Endothelial cell of umbilical vein (primary cell): ENCODE measurements at regions not wholly inside any gene's neighbourhood (a gene's known extent, or its start where the extent isn't known, plus 50 kb on each side); places are given as distances from the start of the nearest gene placed in this dataset.

Source experiments
- BruUV-seq: library from RNA; stranded (reverse); fragments of 400-500 nt; replicated peaks from 2 replicates; lab custom pipeline; 2021; lab: Mats Ljungman, UMichigan
- CTCF ChIA-PET: fragments of 300-600, 350-600 bp; sonication (Branson Sonifier 250); formaldehyde crosslinking; loops from one replicate; lab custom pipeline; 2021; ENCODE audit warnings: antibody characterized with exemption, inconsistent platforms; lab: Charles Lee
- POLR2A ChIA-PET: fragments of 300-600, 350-600 bp; sonication (Branson Sonifier 250); formaldehyde crosslinking; loops from one replicate; lab custom pipeline; 2021; ENCODE audit warnings: antibody characterized with exemption, inconsistent platforms; lab: Charles Lee
- DNase-seq: peaks from one replicate; pipeline ENCODE4 v3.0.0-alpha.2; 2011; ENCODE audit warnings: low read depth, low spot score
- FAIRE-seq: peaks from 2 replicates; lab custom pipeline; 2011; peaks lifted over from hg19 to GRCh38; lab: Jason Lieb, UNC
- H2AFZ ChIP-seq: 2 replicates; pipeline ENCODE4 v1.6.0; 2012; ENCODE audit warnings: low read depth, low read length, control low read depth, inconsistent platforms
- H3K27ac ChIP-seq: 2 replicates; pipeline ENCODE4 v1.5.1; 2011; ENCODE audit warnings: low read depth, mild to moderate bottlenecking, control low read depth, low read length, moderate library complexity; ENCODE audit not compliant: insufficient read depth
- H3K27me3 ChIP-seq, 2 experiments: 2 replicates each; pipeline versions ENCODE4 v1.6.0 to v1.6.1; 2011; ENCODE audit warnings: low read length in 2 of 2, mixed read lengths in 1 of 2; ENCODE audit not compliant: control insufficient read depth in 2 of 2, insufficient read depth in 2 of 2
- H3K36me3 ChIP-seq, 2 experiments: 2 replicates in 1 of 2; 3 replicates in 1 of 2; pipeline ENCODE4 v1.5.1; 2011; ENCODE audit warnings: low read length in 2 of 2, mild to moderate bottlenecking in 1 of 2, moderate library complexity in 1 of 2; ENCODE audit not compliant: control insufficient read depth in 2 of 2, insufficient read depth in 2 of 2; ENCODE audit errors: extremely low read depth in 1 of 2
- H3K4me1 ChIP-seq: 3 replicates; pipeline ENCODE4 v1.5.1; 2011; ENCODE audit warnings: mild to moderate bottlenecking, low read length; ENCODE audit not compliant: control insufficient read depth, insufficient read depth; ENCODE audit errors: extremely low read depth
- H3K4me2 ChIP-seq: 2 replicates; pipeline ENCODE4 v1.6.1; 2011; ENCODE audit warnings: low read length, control low read depth, mixed read lengths; ENCODE audit not compliant: insufficient read depth
- H3K4me3 ChIP-seq, 3 experiments: fragments of 200-600 bp in 1 of 3; sonication (generic), shearing (Covaris generic) in 1 of 3; replicated peaks in 1 of 3; 2 replicates each; pipeline ENCODE4 v1.5.1; 2011 to 2016; ENCODE audit warnings: control low read depth in 3 of 3, low read length in 3 of 3, mild to moderate bottlenecking in 2 of 3, inconsistent platforms in 1 of 3, low read depth in 1 of 3, moderate library complexity in 1 of 3; ENCODE audit not compliant: insufficient read depth in 1 of 3
- H3K79me2 ChIP-seq: 2 replicates; pipeline ENCODE4 v1.6.0; 2012; ENCODE audit warnings: low read length, inconsistent platforms; ENCODE audit not compliant: control insufficient read depth, insufficient read depth
- H3K9ac ChIP-seq: replicated peaks from 2 replicates; pipeline ENCODE3; 2011; ENCODE audit warnings: low read length, control low read depth; ENCODE audit not compliant: insufficient read depth; ENCODE audit errors: extremely low read depth
- H3K9me1 ChIP-seq: replicated peaks from 3 replicates; pipeline ENCODE4 v1.6.0; 2011; ENCODE audit warnings: mild to moderate bottlenecking, low read length; ENCODE audit not compliant: control insufficient read depth, insufficient read depth; ENCODE audit errors: extremely low read depth
- H3K9me3 ChIP-seq: replicated peaks from 2 replicates; pipeline ENCODE4 v1.5.1; 2012; ENCODE audit warnings: low read length, inconsistent platforms; ENCODE audit not compliant: control insufficient read depth, insufficient read depth
- H4K20me1 ChIP-seq: replicated peaks from 2 replicates; pipeline ENCODE3; 2011; ENCODE audit warnings: mild to moderate bottlenecking, low read length; ENCODE audit not compliant: control insufficient read depth, insufficient read depth; ENCODE audit errors: extremely low read depth
- EZH2 ChIP-seq: IDR thresholded peaks from 2 replicates; pipeline ENCODE4 v1.6.1; 2012; ENCODE audit warnings: borderline replicate concordance, low read depth, mild to moderate bottlenecking, moderate library complexity, low read length, inconsistent platforms; ENCODE audit not compliant: severe bottlenecking
- FOS ChIP-seq: IDR thresholded peaks from 2 replicates; pipeline ENCODE4 v1.6.1; 2011; ENCODE audit warnings: mild to moderate bottlenecking, low read length, moderate library complexity, borderline replicate concordance; ENCODE audit not compliant: insufficient read depth
- GATA2 ChIP-seq: IDR thresholded peaks from 2 replicates; pipeline ENCODE4 v1.7.0; 2011; ENCODE audit warnings: low read depth, mild to moderate bottlenecking, moderate library complexity, mixed read lengths, low read length; ENCODE audit not compliant: insufficient read length, insufficient read depth
- JUN ChIP-seq: IDR thresholded peaks from 2 replicates; pipeline ENCODE4 v1.6.1; 2011; ENCODE audit warnings: borderline replicate concordance, low read depth; ENCODE audit not compliant: insufficient read length, insufficient read depth
- MYC ChIP-seq: IDR thresholded peaks from one replicate; pipeline ENCODE4 v1.6.1; 2011; ENCODE audit warnings: mild to moderate bottlenecking, low read depth, low read length
- POLR2A ChIP-seq: IDR thresholded peaks from 2 replicates; pipeline ENCODE4 v1.6.1; 2012; ENCODE audit warnings: low read depth, mild to moderate bottlenecking, control low read depth, low read length
- POLR2AphosphoS5 ChIP-seq: IDR thresholded peaks from 2 replicates; pipeline ENCODE4 v1.6.1; 2012; ENCODE audit warnings: low read depth, mild to moderate bottlenecking, control low read depth, low read length, moderate library complexity; ENCODE audit not compliant: insufficient read depth
- dilution Hi-C: fragments of 300-500 bp; cut with MboI; formaldehyde crosslinking; loops from one replicate; pipeline ENCODE4 v1.15.0; 2019; ENCODE audit warnings: low sequenced_read_pairs; ENCODE audit not compliant: extremely low pct_ligation_motif_present
- intact Hi-C: fragments of 100-400 bp; cut with micrococcal nuclease; formaldehyde crosslinking; loops from one replicate; pipeline ENCODE4 v1.10.0; 2022
- TF ChIP-seq, protein P1 (sequence below), 2 donors: IDR thresholded peaks; 1 replicate in 1 of 2; 2 replicates in 1 of 2; pipeline ENCODE4 v1.5.1; 2011; ENCODE audit warnings: low read length in 2 of 2, mild to moderate bottlenecking in 2 of 2, moderate library complexity in 2 of 2, control low read depth in 1 of 2, inconsistent platforms in 1 of 2, low read depth in 1 of 2; ENCODE audit not compliant: insufficient read depth in 1 of 2; ENCODE audit errors: extremely low read depth in 1 of 2
- TF ChIP-seq, protein P2 (sequence below): IDR thresholded peaks from 2 replicates; pipeline ENCODE4 v1.6.1; 2011; ENCODE audit not compliant: insufficient read depth, insufficient read length

DNA sequence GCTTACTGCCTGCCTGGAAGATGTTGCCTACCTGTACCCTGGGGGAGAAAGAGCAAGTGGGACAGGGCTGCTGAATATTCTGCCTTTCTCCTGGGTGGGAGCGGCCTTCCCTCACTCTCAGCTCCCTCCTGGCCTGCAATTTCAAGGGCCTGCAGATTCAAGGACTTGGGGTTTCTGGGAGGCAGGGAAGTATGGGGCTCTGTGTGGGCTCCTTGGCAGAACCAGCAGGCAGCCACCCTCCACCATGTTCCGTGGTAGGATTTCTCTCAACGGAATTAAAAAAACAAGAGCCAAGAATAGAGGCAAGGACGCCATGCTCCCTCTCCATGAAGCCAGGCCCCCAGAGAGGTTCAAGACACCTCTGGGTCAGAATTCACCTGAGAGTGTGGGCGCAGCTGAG is 127.7 kb downstream of the NAV1 start:
- TF ChIP-seq EZH2: no peak
- no peak for TF ChIP-seq FOS
- TF ChIP-seq POLR2A: no peak
- TF ChIP-seq GATA2: no peak
- no peak for TF ChIP-seq JUN
- TF ChIP-seq MYC: no peak
- TF ChIP-seq, protein P1, sequence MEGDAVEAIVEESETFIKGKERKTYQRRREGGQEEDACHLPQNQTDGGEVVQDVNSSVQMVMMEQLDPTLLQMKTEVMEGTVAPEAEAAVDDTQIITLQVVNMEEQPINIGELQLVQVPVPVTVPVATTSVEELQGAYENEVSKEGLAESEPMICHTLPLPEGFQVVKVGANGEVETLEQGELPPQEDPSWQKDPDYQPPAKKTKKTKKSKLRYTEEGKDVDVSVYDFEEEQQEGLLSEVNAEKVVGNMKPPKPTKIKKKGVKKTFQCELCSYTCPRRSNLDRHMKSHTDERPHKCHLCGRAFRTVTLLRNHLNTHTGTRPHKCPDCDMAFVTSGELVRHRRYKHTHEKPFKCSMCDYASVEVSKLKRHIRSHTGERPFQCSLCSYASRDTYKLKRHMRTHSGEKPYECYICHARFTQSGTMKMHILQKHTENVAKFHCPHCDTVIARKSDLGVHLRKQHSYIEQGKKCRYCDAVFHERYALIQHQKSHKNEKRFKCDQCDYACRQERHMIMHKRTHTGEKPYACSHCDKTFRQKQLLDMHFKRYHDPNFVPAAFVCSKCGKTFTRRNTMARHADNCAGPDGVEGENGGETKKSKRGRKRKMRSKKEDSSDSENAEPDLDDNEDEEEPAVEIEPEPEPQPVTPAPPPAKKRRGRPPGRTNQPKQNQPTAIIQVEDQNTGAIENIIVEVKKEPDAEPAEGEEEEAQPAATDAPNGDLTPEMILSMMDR (IDR thresholded peaks at IDR 0.05; ENCODE audit: extremely low read depth in 1 of 2, insufficient read depth in 1 of 2, low read depth in 1 of 2, low read length in 2 of 2): no peak
- TF ChIP-seq, protein P2, sequence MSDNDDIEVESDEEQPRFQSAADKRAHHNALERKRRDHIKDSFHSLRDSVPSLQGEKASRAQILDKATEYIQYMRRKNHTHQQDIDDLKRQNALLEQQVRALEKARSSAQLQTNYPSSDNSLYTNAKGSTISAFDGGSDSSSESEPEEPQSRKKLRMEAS: no peak
- no peak for TF ChIP-seq POLR2AphosphoS5
- CTCF ChIA-PET: no interaction called here
- no peak overlapping the region for H3K4me3 ChIP-seq
- peaks cover 49% of the 10 kb centered on the region for H3K79me2 ChIP-seq
- FAIRE-seq (no peak), DNase-seq (no peak)
- BruUV-seq: no TSS peak
- POLR2A ChIA-PET: no interaction called here
- H2AFZ ChIP-seq: no peak overlapping the region
- H3K27ac ChIP-seq: no peak overlapping the region
- no peaks in the 10 kb centered on the region for H4K20me1 ChIP-seq
- no peak overlapping the region for H3K9ac ChIP-seq
- no peaks in the 10 kb centered on the region for H3K9me3 ChIP-seq
- no peaks in the 10 kb centered on the region for H3K4me1 ChIP-seq
- H3K36me3 ChIP-seq: no peaks in the 10 kb centered on the region
- H3K27me3 ChIP-seq: no peaks in the 10 kb centered on the region
- no peaks in the 10 kb centered on the region for H3K9me1 ChIP-seq
- no peak overlapping the region for H3K4me2 ChIP-seq
- dilution Hi-C loops: no loop called here
- intact Hi-C loops: no loop called here
